ENCODE measurements at regions not wholly inside any gene's neighbourhood (a gene's known extent, or its start where the extent isn't known, plus 50 kb on each side); places are given as distances from the start of the nearest gene placed in this dataset.

GRCh38 chr1:50261951-50262350, 153.2 kb downstream of the ELAVL4 start:
- intact Hi-C loops (cut with DNase I): no loop called here
- no peak for DNase-seq (ENCODE audit: extremely low spot score in 2 of 2)
- TF ChIP-seq CTCF (IDR thresholded peaks at IDR 0.05) (no peak), POLR2AphosphoS5 (IDR thresholded peaks at IDR 0.05; ENCODE audit: insufficient read depth in 1 of 2, low read depth in 1 of 2) (no peak), POLR2A (IDR thresholded peaks at IDR 0.05) (no peak)
- Histone ChIP-seq H3K36me3 (no peaks in the 10 kb centered on the region), H3K4me3 (no peak overlapping the region), H3K4me1 (no peaks in the 10 kb centered on the region), H3K27me3 (no peaks in the 10 kb centered on the region), H3K27ac (no peak overlapping the region), H3K9me3 (no peaks in the 10 kb centered on the region)

- Histone ChIP-seq H3K9me3 (no peaks in the 10 kb centered on the region), H3K36me3 (no peaks in the 10 kb centered on the region), H3K4me3 (no peak overlapping the region), H3K4me1 (no peaks in the 10 kb centered on the region), H3K27me3 (no peaks in the 10 kb centered on the region), H3K27ac (no peak overlapping the region)
- intact Hi-C loops (cut with DNase I): no loop called here
- TF ChIP-seq POLR2AphosphoS5 (IDR thresholded peaks at IDR 0.05; ENCODE audit: insufficient read depth in 1 of 2, low read depth in 1 of 2) (no peak), POLR2A (IDR thresholded peaks at IDR 0.05) (no peak), CTCF (IDR thresholded peaks at IDR 0.05) (no peak)
- no peak for DNase-seq (ENCODE audit: extremely low spot score in 2 of 2)
Measured at GRCh38 chr1:50257940-50258685, 149.4 kb downstream of the ELAVL4 start.

GRCh38 chr1:50257029-50257428, 148.3 kb downstream of the ELAVL4 start:
- H3K36me3 ChIP-seq: no peaks in the 10 kb centered on the region
- H3K27me3 ChIP-seq: no peaks in the 10 kb centered on the region
- H3K4me1 ChIP-seq: no peaks in the 10 kb centered on the region
- H3K27ac ChIP-seq: no peak overlapping the region
- intact Hi-C loops (cut with DNase I): no loop called here
- no peak for DNase-seq (ENCODE audit: extremely low spot score in 2 of 2)
- no peak overlapping the region for H3K4me3 ChIP-seq
- no peaks in the 10 kb centered on the region for H3K9me3 ChIP-seq
- TF ChIP-seq POLR2A (IDR thresholded peaks at IDR 0.05) (no peak), CTCF (IDR thresholded peaks at IDR 0.05) (no peak), POLR2AphosphoS5 (IDR thresholded peaks at IDR 0.05; ENCODE audit: insufficient read depth in 1 of 2, low read depth in 1 of 2) (no peak)

Data from vagina (tissue), 2 donors.